B cell (primary cell): ENCODE measurements at regions not wholly inside any gene's neighbourhood (a gene's known extent, or its start where the extent isn't known, plus 50 kb on each side); places are given as distances from the start of the nearest gene placed in this dataset.

Experiments used
- ATAC-seq: fragments of 200-7000 bp; cut with Tn5 transposase; one replicate; pipeline ENCODE4 v1.10.0; 2021; ENCODE audit warnings: low read depth, mild to moderate bottlenecking, moderate number of reproducible peaks, moderate library complexity
- CTCF ChIA-PET: fragments of 350-600 bp; sonication (Branson Sonifier 250); formaldehyde crosslinking; loops from one replicate; lab custom pipeline; 2021; ENCODE audit warnings: antibody characterized with exemption, inconsistent platforms; lab: Charles Lee
- POLR2A ChIA-PET: fragments of 350-600 bp; sonication (Branson Sonifier 250); formaldehyde crosslinking; loops from one replicate; lab custom pipeline; 2021; ENCODE audit warnings: antibody characterized with exemption; lab: Charles Lee
- DNase-seq: peaks from one replicate; pipeline ENCODE4 v3.0.0; 2013
- H2AFZ ChIP-seq: 2 replicates; pipeline ENCODE4 v1.6.1; 2012; ENCODE audit warnings: mild to moderate bottlenecking, low read depth, low read length; ENCODE audit not compliant: insufficient read depth, poor library complexity, severe bottlenecking
- H3K27ac ChIP-seq, 2 donors: 1 replicate in 1 of 2; 2 replicates in 1 of 2; pipeline ENCODE4 v1.5.1; 2012 to 2013; ENCODE audit warnings: low read length in 2 of 2, mild to moderate bottlenecking in 2 of 2, moderate library complexity in 1 of 2
- H3K27me3 ChIP-seq, 4 experiments: fragments of 200-600 bp in 1 of 4; sonication (generic) in 1 of 4; replicated peaks in 1 of 4; 1 replicate in 2 of 4; 2 replicates in 2 of 4; pipeline versions ENCODE4 v1.6.1 to v1.7.0; 2013 to 2016; ENCODE audit warnings: low read length in 3 of 4, mild to moderate bottlenecking in 2 of 4, mixed read lengths in 1 of 4, moderate library complexity in 1 of 4; ENCODE audit not compliant: insufficient read depth in 4 of 4, control insufficient read depth in 3 of 4; ENCODE audit errors: control extremely low read depth in 1 of 4
- H3K36me3 ChIP-seq, 2 experiments: replicated peaks in 1 of 2; 1 replicate in 1 of 2; 2 replicates in 1 of 2; pipeline versions ENCODE4 v1.6.1 to v1.7.1; 2013; ENCODE audit warnings: low read length in 1 of 2; ENCODE audit not compliant: insufficient read depth in 2 of 2, control insufficient read depth in 1 of 2; ENCODE audit errors: control extremely low read depth in 1 of 2, extremely low read depth in 1 of 2
- H3K4me1 ChIP-seq, 2 donors: fragments of 200-600 bp in 1 of 2; sonication (generic) in 1 of 2; 1 replicate in 1 of 2; 2 replicates in 1 of 2; pipeline versions ENCODE4 v1.5.1 to v1.6.1; 2013 to 2017; ENCODE audit warnings: low read length in 2 of 2; ENCODE audit not compliant: control insufficient read depth in 2 of 2, insufficient read depth in 2 of 2
- H3K4me2 ChIP-seq: replicated peaks from 2 replicates; pipeline ENCODE3; 2012; ENCODE audit warnings: mild to moderate bottlenecking, low read depth, low read length; ENCODE audit not compliant: poor library complexity, severe bottlenecking
- H3K4me3 ChIP-seq, 5 experiments: fragments of 200-600 bp in 1 of 5; sonication (generic) in 1 of 5; 1 replicate in 3 of 5; 2 replicates in 2 of 5; pipeline versions ENCODE4 v1.5.1 to v1.7.0; 2011 to 2016; ENCODE audit warnings: low read length in 4 of 5, mild to moderate bottlenecking in 4 of 5, low read depth in 2 of 5, control low read depth in 1 of 5, moderate library complexity in 1 of 5; ENCODE audit not compliant: insufficient read depth in 1 of 5; ENCODE audit errors: control extremely low read depth in 1 of 5, extremely low read depth in 1 of 5
- H3K79me2 ChIP-seq: fragments of 200-600 bp; sonication (generic); one replicate; pipeline ENCODE4 v1.6.0; 2016; ENCODE audit warnings: low read length; ENCODE audit not compliant: control insufficient read depth, insufficient read depth
- H3K9ac ChIP-seq: fragments of 200-600 bp; sonication (generic); 2 replicates; pipeline ENCODE4 v1.6.1; 2017; ENCODE audit warnings: mild to moderate bottlenecking, low read length, moderate library complexity
- H3K9me3 ChIP-seq, 3 donors: one replicate each; pipeline versions ENCODE4 v1.6.1 to v1.7.1; 2013; ENCODE audit warnings: low read length in 2 of 3; ENCODE audit not compliant: control insufficient read depth in 2 of 3, insufficient read depth in 1 of 3; ENCODE audit errors: control extremely low read depth in 1 of 3
- H4K20me1 ChIP-seq: 2 replicates; pipeline ENCODE4 v1.6.0; 2012; ENCODE audit warnings: mild to moderate bottlenecking, low read length; ENCODE audit not compliant: insufficient read depth, control insufficient read depth, poor library complexity, severe bottlenecking
- H3K27ac Mint-ChIP-seq: one replicate; pipeline ENCODE4 v1.8.0; 2021; ENCODE audit warnings: mixed read lengths
- H3K27me3 Mint-ChIP-seq: one replicate; pipeline ENCODE4 v1.8.0; 2021; ENCODE audit warnings: mixed read lengths
- H3K4me1 Mint-ChIP-seq: one replicate; pipeline ENCODE4 v1.8.0; 2021; ENCODE audit warnings: mixed read lengths
- H3K4me3 Mint-ChIP-seq: one replicate; pipeline ENCODE4 v1.8.0; 2021; ENCODE audit warnings: mixed read lengths
- H3K9me3 Mint-ChIP-seq: one replicate; pipeline ENCODE4 v1.8.0; 2022; ENCODE audit warnings: mixed read lengths; ENCODE audit not compliant: insufficient read depth
- CTCF ChIP-seq: fragments of 200-600 bp; IDR thresholded peaks from one replicate; pipeline ENCODE4 v1.8.0; 2022; ENCODE audit warnings: antibody characterized with exemption, mild to moderate bottlenecking
- EZH2 ChIP-seq: IDR thresholded peaks from 2 replicates; pipeline ENCODE4 v1.6.1; 2012; ENCODE audit warnings: borderline replicate concordance, low read depth, mild to moderate bottlenecking, moderate library complexity, low read length; ENCODE audit not compliant: insufficient read depth, poor library complexity, severe bottlenecking
- WGBS: methylation state at CpG from one replicate; pipeline ENCODE4 v1.1.5; 2013; ENCODE audit warnings: missing lambda C conversion rate; ENCODE audit not compliant: insufficient coverage; 5-methylcytosine and 5-hydroxymethylcytosine counted together
- intact Hi-C: fragments of 100-400 bp; cut with micrococcal nuclease; formaldehyde crosslinking; loops from one replicate; pipeline ENCODE4 v1.10.0; 2022

DNA sequence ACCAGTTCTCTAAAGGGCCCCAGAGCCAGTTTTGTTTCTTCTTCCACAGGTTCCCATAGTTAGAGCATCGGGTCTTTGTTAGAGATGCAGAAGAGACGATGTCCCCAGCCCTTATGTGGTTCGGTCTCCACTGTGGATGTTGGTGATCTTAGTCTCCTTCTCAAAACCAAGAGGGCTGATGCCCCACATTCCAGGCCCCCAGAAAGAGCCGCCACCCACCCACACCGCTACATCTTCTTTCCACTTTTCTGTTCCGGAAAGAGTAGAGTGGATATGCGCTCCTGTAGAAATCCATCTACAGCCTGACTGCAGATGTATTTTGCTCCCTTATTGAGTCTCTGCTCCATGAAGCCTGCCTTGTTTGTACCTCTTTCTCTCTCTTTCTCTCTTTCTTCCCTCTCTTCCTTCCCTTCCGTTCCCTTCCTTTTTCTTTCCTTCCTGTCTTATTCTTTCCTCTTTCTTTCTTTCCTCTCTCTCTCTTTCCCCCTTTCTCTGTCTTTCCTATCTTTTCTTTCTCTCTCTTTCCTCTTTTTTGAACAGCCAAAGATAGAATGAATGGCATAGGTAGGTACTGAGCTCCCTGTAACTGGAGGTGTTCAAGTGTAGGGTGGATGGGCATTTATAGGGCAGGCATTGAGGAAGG lies 224.3 kb downstream of the SEC14L1 start:
- no peak overlapping the region for H3K4me3 ChIP-seq
- CTCF ChIA-PET: no interaction called here
- TF ChIP-seq EZH2: no peak
- no peak for TF ChIP-seq CTCF
- H4K20me1 ChIP-seq: no peaks in the 10 kb centered on the region
- DNase-seq: no peak
- peaks cover 13% of the 10 kb centered on the region for H3K79me2 ChIP-seq
- no peak overlapping the region for H3K9ac ChIP-seq
- H3K9me3 ChIP-seq: peaks cover 0 to 3% (median 0%) of the 10 kb centered on the region in 3 donors
- POLR2A ChIA-PET: interaction anchor here (1.1 kb wide), 1 partner anchor 10 kb away, joined by 8 read pairs; no protein-coding TSS in a partner anchor
- WGBS: 100% methylated on average over 4 of the region's 8 CpGs
- H3K4me2 ChIP-seq: no peak overlapping the region
- Mint-ChIP-seq H3K27ac (no peak overlapping the region), H3K9me3 (no peaks in the 10 kb centered on the region), H3K4me1 (peaks cover 45% of the 10 kb centered on the region), H3K27me3 (peaks cover 4% of the 10 kb centered on the region), H3K4me3 (no peak overlapping the region)
- intact Hi-C loops: no loop called here
- no peak overlapping the region for H2AFZ ChIP-seq
- ATAC-seq: no peak
- H3K27ac ChIP-seq: no peak overlapping the region
- peaks cover 38 to 51% of the 10 kb centered on the region in 2 donors for H3K4me1 ChIP-seq
- H3K27me3 ChIP-seq: no peaks in the 10 kb centered on the region
- H3K36me3 ChIP-seq: no peaks in the 10 kb centered on the region

GRCh38 chr17:77365584-77366186 lies 224.9 kb downstream of the SEC14L1 start:
- Mint-ChIP-seq H3K27ac (no peak overlapping the region), H3K27me3 (peaks cover 4% of the 10 kb centered on the region), H3K4me3 (no peak overlapping the region), H3K4me1 (peaks cover 45% of the 10 kb centered on the region), H3K9me3 (no peaks in the 10 kb centered on the region)
- H3K27ac ChIP-seq: no peak overlapping the region
- ATAC-seq: no peak
- no peak overlapping the region for H3K4me3 ChIP-seq
- TF ChIP-seq CTCF (no peak), EZH2 (no peak)
- ChIA-PET POLR2A (interaction anchor here (1.1 kb wide), 1 partner anchor 9 kb away, joined by 8 read pairs; no protein-coding TSS in a partner anchor), CTCF (interaction anchor here (1.4 kb wide), 2 partner anchors 24 to 34 kb away, joined by 3 to 4 read pairs; no protein-coding TSS in a partner anchor)
- no peak overlapping the region for H3K9ac ChIP-seq
- H3K9me3 ChIP-seq: peaks cover 0 to 3% (median 0%) of the 10 kb centered on the region in 3 donors
- H3K36me3 ChIP-seq: no peaks in the 10 kb centered on the region
- H2AFZ ChIP-seq: no peak overlapping the region
- no peak for DNase-seq
- H3K4me1 ChIP-seq: peaks cover 38 to 51% of the 10 kb centered on the region in 2 donors
- 64% methylated on average over 11 of the region's 11 CpGs for WGBS
- H3K79me2 ChIP-seq: peaks cover 13% of the 10 kb centered on the region
- no peaks in the 10 kb centered on the region for H4K20me1 ChIP-seq
- no peaks in the 10 kb centered on the region for H3K27me3 ChIP-seq
- no peak overlapping the region for H3K4me2 ChIP-seq
- intact Hi-C loops: no loop called here
